ENCODE measurements at regions not wholly inside any gene's neighbourhood (a gene's known extent, or its start where the extent isn't known, plus 50 kb on each side); places are given as distances from the start of the nearest gene placed in this dataset.

DNA sequence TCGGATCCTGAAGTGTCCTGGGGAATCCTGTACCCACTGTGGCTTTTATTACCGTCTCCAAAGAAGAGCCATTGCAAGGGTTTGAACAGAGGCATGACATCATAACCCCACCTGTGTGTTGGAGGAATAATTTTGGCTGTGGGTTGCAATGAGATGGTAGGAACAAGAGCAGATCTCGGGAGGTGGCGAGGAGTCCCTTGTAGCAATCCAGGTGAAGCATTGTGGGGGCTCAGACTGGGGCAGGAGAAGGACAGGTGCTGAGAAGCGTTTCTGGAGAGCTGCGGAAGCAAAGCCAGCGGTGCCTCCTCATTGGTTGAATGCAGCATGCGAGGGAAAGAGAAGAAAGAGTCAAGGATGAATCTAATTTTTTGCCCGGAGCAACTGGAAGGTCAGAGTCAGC, 382.4 kb downstream of the EFNB2 start:
- H3K36me3 ChIP-seq (ENCODE audit: control insufficient read depth in 1 of 2, insufficient read depth in 2 of 2, low read length in 2 of 2), result no peaks in the 10 kb centered on the region
- H2AFZ ChIP-seq (ENCODE audit: low read depth, low read length, poor library complexity, severe bottlenecking), result no peak overlapping the region
- ChIA-PET POLR2A (no interaction called here), CTCF (no interaction called here), RAD21 (ENCODE audit: low non-redundant PET in 1 of 2, low total read pairs in 2 of 2, uncharacterized antibody in 2 of 2, unreplicated experiment in 2 of 2) (no interaction called here)
- no TSS peak for BruUV-seq (replicated peaks)
- no peak overlapping the region for H3K9ac ChIP-seq (ENCODE audit: low read length)
- H4K20me1 ChIP-seq (ENCODE audit: insufficient read depth), result no peaks in the 10 kb centered on the region
- no peak overlapping the region for H3K4me3 ChIP-seq (replicated peaks in 1 of 2; ENCODE audit: low read depth in 1 of 2, low read length in 2 of 2)
- no peak overlapping the region for H3K27ac ChIP-seq (ENCODE audit: low read depth, low read length)
- no peaks in the 10 kb centered on the region for H3K9me2 ChIP-seq (ENCODE audit: insufficient read depth)
- TF ChIP-seq, protein P1, sequence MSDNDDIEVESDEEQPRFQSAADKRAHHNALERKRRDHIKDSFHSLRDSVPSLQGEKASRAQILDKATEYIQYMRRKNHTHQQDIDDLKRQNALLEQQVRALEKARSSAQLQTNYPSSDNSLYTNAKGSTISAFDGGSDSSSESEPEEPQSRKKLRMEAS (IDR thresholded peaks at IDR 0.05), result no peak
- TF ChIP-seq EZH2 (IDR thresholded peaks at IDR 0.05), result no peak
- TF ChIP-seq POLR2A (IDR thresholded peaks at IDR 0.05; ENCODE audit: borderline replicate concordance, extremely low read depth, insufficient read depth, insufficient read length), result no peak
- no peak for TF ChIP-seq POLR2AphosphoS5 (IDR thresholded peaks at IDR 0.05; ENCODE audit: low read depth, low read length)
- TF ChIP-seq RAD21 (IDR thresholded peaks at IDR 0.05; ENCODE audit: low read depth), result no peak
- TF ChIP-seq ZFX (IDR thresholded peaks at IDR 0.05), result no peak
- no peak for TF ChIP-seq EZH2phosphoT487 (IDR thresholded peaks at IDR 0.05; ENCODE audit: borderline replicate concordance)
- TF ChIP-seq ATF3 (IDR thresholded peaks at IDR 0.05), result no peak
- TF ChIP-seq EGR1 (IDR thresholded peaks at IDR 0.05; ENCODE audit: low read depth), result no peak
- TF ChIP-seq TCF7L2 (IDR thresholded peaks at IDR 0.05; ENCODE audit: borderline replicate concordance, extremely low read depth, insufficient read depth, insufficient read length), result no peak
- no peak for TF ChIP-seq SP1 (IDR thresholded peaks at IDR 0.05; ENCODE audit: low read depth)
- TF ChIP-seq YY1 (IDR thresholded peaks at IDR 0.05; ENCODE audit: extremely low read depth, insufficient replicate concordance, low read depth, low read length), result no peak
- TF ChIP-seq, protein P2, sequence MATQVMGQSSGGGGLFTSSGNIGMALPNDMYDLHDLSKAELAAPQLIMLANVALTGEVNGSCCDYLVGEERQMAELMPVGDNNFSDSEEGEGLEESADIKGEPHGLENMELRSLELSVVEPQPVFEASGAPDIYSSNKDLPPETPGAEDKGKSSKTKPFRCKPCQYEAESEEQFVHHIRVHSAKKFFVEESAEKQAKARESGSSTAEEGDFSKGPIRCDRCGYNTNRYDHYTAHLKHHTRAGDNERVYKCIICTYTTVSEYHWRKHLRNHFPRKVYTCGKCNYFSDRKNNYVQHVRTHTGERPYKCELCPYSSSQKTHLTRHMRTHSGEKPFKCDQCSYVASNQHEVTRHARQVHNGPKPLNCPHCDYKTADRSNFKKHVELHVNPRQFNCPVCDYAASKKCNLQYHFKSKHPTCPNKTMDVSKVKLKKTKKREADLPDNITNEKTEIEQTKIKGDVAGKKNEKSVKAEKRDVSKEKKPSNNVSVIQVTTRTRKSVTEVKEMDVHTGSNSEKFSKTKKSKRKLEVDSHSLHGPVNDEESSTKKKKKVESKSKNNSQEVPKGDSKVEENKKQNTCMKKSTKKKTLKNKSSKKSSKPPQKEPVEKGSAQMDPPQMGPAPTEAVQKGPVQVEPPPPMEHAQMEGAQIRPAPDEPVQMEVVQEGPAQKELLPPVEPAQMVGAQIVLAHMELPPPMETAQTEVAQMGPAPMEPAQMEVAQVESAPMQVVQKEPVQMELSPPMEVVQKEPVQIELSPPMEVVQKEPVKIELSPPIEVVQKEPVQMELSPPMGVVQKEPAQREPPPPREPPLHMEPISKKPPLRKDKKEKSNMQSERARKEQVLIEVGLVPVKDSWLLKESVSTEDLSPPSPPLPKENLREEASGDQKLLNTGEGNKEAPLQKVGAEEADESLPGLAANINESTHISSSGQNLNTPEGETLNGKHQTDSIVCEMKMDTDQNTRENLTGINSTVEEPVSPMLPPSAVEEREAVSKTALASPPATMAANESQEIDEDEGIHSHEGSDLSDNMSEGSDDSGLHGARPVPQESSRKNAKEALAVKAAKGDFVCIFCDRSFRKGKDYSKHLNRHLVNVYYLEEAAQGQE (IDR thresholded peaks at IDR 0.05; ENCODE audit: low read depth), result no peak
- TF ChIP-seq CBX3 (IDR thresholded peaks at IDR 0.05; ENCODE audit: low read depth), result no peak
- no peak for TF ChIP-seq FOSL1 (IDR thresholded peaks at IDR 0.05; ENCODE audit: low read depth)
- TF ChIP-seq SRF (IDR thresholded peaks at IDR 0.05; ENCODE audit: low read depth), result no peak
- no peak for TF ChIP-seq JUND (IDR thresholded peaks at IDR 0.05)
- no peaks in the 10 kb centered on the region for H3K9me3 ChIP-seq (ENCODE audit: control insufficient read depth in 1 of 2, insufficient read depth in 1 of 2, low read depth in 1 of 2, low read length in 2 of 2)
- no peaks in the 10 kb centered on the region for H3K27me3 ChIP-seq (ENCODE audit: insufficient read depth, low read length)
- ATAC-seq, result no peak
- H3K79me2 ChIP-seq (ENCODE audit: insufficient read depth, low read length), result no peaks in the 10 kb centered on the region
- intact Hi-C loops (cut with micrococcal nuclease), result no loop called here
- DNase-seq (ENCODE audit: low read depth, low spot score), result no peak
- H3K4me1 ChIP-seq (ENCODE audit: control insufficient read depth in 1 of 2, insufficient read depth in 2 of 2, low read length in 2 of 2), result peaks cover 38 to 73% of the 10 kb centered on the region in 2 experiments
- no peak overlapping the region for H3K4me2 ChIP-seq (ENCODE audit: low read length)

Measured in HCT116 (cell line).